Activated T-cell treated with anti-CD3 and anti-CD28 coated beads, Interleukin-2, amount 50 U/mL, for 72 hours (primary cell): ENCODE measurements at regions not wholly inside any gene's neighbourhood (a gene's known extent, or its start where the extent isn't known, plus 50 kb on each side); places are given as distances from the start of the nearest gene placed in this dataset.

Experiments used
- ATAC-seq, 2 donors: fragments of 150-1000 bp; cut with Tn5 transposase; replicated peaks in 1 of 2; 2 replicates each; pipeline ENCODE4 v1.10.0; 2021; ENCODE audit warnings: moderate library complexity in 2 of 2, mild to moderate bottlenecking in 1 of 2
- DNase-seq, 2 donors: peaks; one replicate each; pipeline ENCODE4 v3.0.0; 2021 to 2022; ENCODE audit warnings: mixed read lengths in 1 of 2
- H3K27ac Mint-ChIP-seq: one replicate; pipeline ENCODE4 v1.8.0; 2022; ENCODE audit warnings: mild to moderate bottlenecking, moderate library complexity, mixed read lengths
- H3K27me3 Mint-ChIP-seq: one replicate; pipeline ENCODE4 v1.8.0; 2022; ENCODE audit warnings: low read depth, mixed read lengths
- H3K36me3 Mint-ChIP-seq, 2 donors: one replicate each; pipeline ENCODE4 v1.8.0; 2022; ENCODE audit warnings: mixed read lengths in 2 of 2, mild to moderate bottlenecking in 1 of 2; ENCODE audit not compliant: insufficient read depth in 2 of 2
- H3K4me1 Mint-ChIP-seq: one replicate; pipeline ENCODE4 v1.8.0; 2022; ENCODE audit warnings: low read depth, mixed read lengths
- H3K4me3 Mint-ChIP-seq, 2 donors: one replicate each; pipeline ENCODE4 v1.8.0; 2022; ENCODE audit warnings: mild to moderate bottlenecking in 2 of 2, mixed read lengths in 2 of 2, moderate library complexity in 2 of 2
- H3K9me3 Mint-ChIP-seq, 2 donors: one replicate each; pipeline ENCODE4 v1.8.0; 2022; ENCODE audit warnings: mixed read lengths in 2 of 2

DNA sequence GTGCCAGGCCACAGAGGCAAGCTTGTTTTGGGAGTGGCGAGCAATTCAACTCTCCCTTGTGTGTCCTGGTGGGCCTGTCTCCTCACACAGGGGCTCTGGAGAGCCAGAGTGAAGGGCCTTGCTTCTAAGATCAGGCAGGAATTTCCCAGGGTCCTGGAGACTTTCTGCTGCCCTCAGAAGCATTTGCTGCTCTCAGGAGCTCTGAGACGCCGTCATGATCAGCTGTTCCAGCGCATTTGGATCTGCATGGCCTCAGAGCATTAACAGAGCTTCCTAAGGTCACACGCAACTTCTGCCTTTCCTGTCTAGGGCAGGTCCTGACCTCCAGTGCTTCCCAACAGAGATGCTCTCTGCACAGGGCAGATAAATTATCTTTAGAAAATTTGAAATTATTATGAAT, 52.2 kb upstream of the C10orf90 start:
- Mint-ChIP-seq H3K27me3 (no peaks in the 10 kb centered on the region), H3K9me3 (peaks cover 2% of the 10 kb centered on the region in 2 donors), H3K27ac (no peak overlapping the region), H3K4me3 (no peak overlapping the region), H3K36me3 (no peaks in the 10 kb centered on the region), H3K4me1 (no peaks in the 10 kb centered on the region)
- ATAC-seq (no peak), DNase-seq (no peak)

DNA sequence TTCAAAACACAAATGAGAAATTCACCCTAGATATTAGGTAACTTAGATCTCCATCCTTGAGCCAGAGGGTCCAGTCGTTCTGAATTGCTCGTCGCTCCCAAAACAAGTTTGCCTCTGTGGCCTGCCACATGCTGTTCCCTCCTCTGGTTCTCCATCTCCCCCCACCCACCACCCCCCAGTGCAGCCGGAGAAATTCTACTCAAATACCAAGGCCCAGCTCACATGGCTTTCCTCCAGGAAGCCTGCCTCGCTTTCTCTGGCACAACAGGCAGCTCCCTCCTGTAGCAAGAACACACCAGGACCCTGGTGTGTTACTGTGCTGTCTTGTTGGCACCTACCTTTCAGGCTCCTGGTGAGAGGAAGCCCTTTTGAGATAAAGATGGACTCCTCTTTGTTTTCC, 52.7 kb upstream of the C10orf90 start:
- H3K27me3 Mint-ChIP-seq, result no peaks in the 10 kb centered on the region
- DNase-seq (no peak), ATAC-seq (no peak)
- H3K9me3 Mint-ChIP-seq, result peaks cover 2% of the 10 kb centered on the region in 2 donors
- no peaks in the 10 kb centered on the region for H3K36me3 Mint-ChIP-seq
- H3K27ac Mint-ChIP-seq, result no peak overlapping the region
- H3K4me3 Mint-ChIP-seq, result no peak overlapping the region
- H3K4me1 Mint-ChIP-seq, result no peaks in the 10 kb centered on the region

DNA sequence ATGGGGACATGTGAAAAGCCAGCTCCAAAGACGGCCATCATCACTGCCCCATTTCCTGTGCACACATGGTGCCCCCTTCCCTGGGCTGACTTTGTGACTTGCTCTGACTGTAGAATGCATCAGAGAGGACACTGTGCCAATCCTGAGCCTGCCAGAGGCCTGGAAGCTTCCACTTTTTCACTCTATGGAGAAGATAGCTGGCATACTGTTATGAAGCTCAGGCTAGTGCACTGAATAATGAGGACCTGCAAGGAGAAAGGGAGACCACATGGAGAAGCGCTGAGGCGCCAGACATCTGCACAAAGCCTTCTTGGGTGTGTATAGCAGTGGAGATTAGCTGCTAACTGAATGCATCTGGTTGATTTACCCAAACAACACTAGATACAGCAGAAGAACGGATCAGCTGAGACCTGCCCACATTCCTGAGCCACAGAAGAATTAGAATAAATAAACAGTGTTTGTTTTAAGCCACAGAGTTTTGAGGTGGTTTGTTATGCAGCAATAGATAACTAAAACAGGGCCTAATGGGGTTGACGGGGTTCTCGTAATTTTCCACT, 58.9 kb upstream of the C10orf90 start:
- Mint-ChIP-seq H3K4me3 (no peak overlapping the region), H3K4me1 (no peaks in the 10 kb centered on the region), H3K27me3 (peaks cover 10% of the 10 kb centered on the region), H3K9me3 (peaks cover 0 to 2% of the 10 kb centered on the region in 2 donors), H3K36me3 (no peaks in the 10 kb centered on the region), H3K27ac (no peak overlapping the region)
- ATAC-seq (no peak), DNase-seq (no peak)

DNA sequence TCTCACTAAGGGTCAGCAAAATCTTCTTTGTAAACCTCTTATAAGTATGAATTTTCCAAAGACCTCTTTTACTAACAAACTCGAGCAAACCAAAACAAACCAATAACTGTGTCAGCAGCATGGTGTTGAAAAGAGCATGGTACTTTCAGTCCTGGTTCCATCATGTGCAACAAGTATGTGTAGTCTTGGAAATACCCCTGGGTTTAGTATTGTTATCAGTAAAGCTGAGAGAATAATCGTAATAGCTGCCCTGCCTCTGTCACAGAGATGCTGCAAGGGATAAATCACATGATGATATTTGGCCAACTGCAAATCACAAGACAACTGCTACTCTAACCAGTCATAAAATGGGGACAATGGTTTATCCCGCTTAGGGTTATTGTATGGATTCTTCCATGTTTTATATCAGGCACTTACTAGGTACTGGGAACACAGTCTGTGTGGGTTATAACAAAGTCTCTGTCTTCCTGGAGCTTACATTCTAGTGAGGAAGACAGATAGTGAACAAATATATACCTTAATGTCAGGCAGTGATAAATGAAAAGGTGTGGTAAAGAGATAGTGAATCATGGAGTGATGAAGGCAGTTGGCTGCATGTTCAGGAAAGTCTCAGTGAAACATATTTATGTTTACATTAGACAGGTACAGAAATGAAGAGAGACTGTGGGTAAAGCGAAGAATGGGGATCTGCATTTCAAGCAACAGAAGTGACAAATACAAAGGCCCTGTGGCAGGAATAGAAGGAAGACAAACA, 60.5 kb upstream of the C10orf90 start:
- peaks cover 0 to 2% of the 10 kb centered on the region in 2 donors for H3K9me3 Mint-ChIP-seq
- no peaks in the 10 kb centered on the region for H3K4me1 Mint-ChIP-seq
- ATAC-seq, result no peak
- H3K36me3 Mint-ChIP-seq, result no peaks in the 10 kb centered on the region
- H3K27me3 Mint-ChIP-seq, result peaks cover 10% of the 10 kb centered on the region
- no peak overlapping the region for H3K4me3 Mint-ChIP-seq
- H3K27ac Mint-ChIP-seq, result no peak overlapping the region
- no peak for DNase-seq

DNA sequence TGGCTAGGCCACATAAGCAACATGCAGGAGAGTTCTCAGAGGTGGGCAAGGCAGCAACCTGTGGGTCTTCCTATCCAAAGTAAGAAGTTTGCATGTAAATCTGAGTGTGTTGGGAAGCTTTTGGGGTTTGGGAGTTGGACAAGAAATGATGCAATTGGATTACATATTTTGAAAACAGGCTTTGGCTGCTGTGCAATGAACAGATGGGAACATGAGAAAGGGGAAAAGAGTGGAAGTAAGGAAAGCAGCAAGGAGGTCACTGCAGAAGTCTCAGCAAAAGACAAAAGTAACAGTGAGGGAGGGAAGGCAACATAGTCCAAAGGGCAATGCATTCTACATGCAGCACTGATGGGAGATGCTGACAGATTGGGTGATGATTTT, 61.1 kb upstream of the C10orf90 start:
- DNase-seq (no peak), ATAC-seq (no peak)
- no peaks in the 10 kb centered on the region for H3K4me1 Mint-ChIP-seq
- peaks cover 0 to 2% of the 10 kb centered on the region in 2 donors for H3K9me3 Mint-ChIP-seq
- H3K4me3 Mint-ChIP-seq, result no peak overlapping the region
- no peak overlapping the region for H3K27ac Mint-ChIP-seq
- no peaks in the 10 kb centered on the region for H3K36me3 Mint-ChIP-seq
- peaks cover 10% of the 10 kb centered on the region for H3K27me3 Mint-ChIP-seq

DNA sequence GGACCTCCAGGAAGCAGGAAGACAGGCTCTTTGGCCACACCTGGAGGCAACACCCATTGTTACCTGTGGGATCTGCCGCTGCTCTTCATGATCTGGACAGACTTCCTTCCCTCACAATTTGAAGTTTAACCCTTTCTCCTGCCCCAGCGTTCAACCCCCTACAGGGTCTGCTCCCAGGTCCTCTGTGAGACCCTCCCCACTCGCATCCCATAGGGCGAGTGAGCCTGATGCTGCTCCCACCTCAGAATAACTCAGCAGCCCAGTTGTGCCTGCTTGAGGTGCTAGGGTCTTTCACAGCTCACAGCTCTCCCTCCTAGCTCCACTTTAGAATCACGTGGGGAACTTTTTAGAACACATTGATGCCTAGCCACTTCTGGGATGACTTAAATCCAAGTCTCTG, 61.8 kb upstream of the C10orf90 start:
- H3K27ac Mint-ChIP-seq, result no peak overlapping the region
- H3K4me1 Mint-ChIP-seq, result no peaks in the 10 kb centered on the region
- DNase-seq (no peak), ATAC-seq (no peak)
- peaks cover 0 to 2% of the 10 kb centered on the region in 2 donors for H3K9me3 Mint-ChIP-seq
- no peak overlapping the region for H3K4me3 Mint-ChIP-seq
- H3K36me3 Mint-ChIP-seq, result no peaks in the 10 kb centered on the region
- peaks cover 10% of the 10 kb centered on the region for H3K27me3 Mint-ChIP-seq

DNA sequence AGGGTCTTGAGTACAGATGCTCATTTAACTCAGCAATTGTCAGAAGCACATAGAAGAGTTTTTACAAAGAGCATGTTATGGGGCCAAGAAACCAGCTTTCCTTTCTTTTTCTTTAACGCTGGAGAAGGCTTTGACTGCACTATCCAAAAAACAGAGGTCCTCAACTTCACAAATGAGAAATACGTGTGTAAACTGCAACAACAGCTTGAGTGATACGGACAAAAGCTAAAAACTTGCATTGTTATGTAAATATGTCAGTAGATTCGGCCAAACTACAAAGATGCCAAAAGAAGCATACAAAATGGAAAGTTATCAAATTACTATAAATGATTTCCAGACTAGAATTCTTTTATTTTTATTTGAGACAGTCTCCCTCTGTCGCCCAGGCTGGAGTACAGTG, 62.4 kb upstream of the C10orf90 start:
- Mint-ChIP-seq H3K27me3 (peaks cover 10% of the 10 kb centered on the region), H3K27ac (no peak overlapping the region), H3K9me3 (peaks cover 0 to 2% of the 10 kb centered on the region in 2 donors), H3K4me1 (no peaks in the 10 kb centered on the region), H3K4me3 (no peak overlapping the region), H3K36me3 (no peaks in the 10 kb centered on the region)
- ATAC-seq (no peak), DNase-seq (no peak)

DNA sequence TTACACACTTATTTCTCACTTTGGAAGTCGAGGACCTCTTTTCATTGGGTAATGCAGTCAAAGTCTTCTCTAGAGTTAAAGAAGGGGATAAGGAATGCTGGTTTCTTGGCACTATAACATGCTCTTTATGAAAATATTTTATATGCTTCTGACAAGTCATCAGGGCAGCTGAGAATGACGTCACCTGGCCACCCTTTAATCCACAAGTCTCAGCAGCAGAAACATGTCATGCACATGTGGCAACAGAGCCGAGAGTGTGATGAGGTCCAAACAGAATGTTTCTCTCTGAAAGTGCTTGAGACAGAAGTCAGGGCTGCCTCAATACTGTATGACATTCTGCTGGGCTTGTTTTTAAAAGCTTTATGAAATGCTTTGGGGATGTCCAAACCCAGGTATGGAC, 63.5 kb upstream of the C10orf90 start:
- DNase-seq, result no peak
- H3K4me3 Mint-ChIP-seq, result no peak overlapping the region
- ATAC-seq, result no peak
- H3K9me3 Mint-ChIP-seq, result peaks cover 0 to 2% of the 10 kb centered on the region in 2 donors
- no peak overlapping the region for H3K27ac Mint-ChIP-seq
- peaks cover 10% of the 10 kb centered on the region for H3K27me3 Mint-ChIP-seq
- H3K36me3 Mint-ChIP-seq, result no peaks in the 10 kb centered on the region
- H3K4me1 Mint-ChIP-seq, result no peaks in the 10 kb centered on the region

DNA sequence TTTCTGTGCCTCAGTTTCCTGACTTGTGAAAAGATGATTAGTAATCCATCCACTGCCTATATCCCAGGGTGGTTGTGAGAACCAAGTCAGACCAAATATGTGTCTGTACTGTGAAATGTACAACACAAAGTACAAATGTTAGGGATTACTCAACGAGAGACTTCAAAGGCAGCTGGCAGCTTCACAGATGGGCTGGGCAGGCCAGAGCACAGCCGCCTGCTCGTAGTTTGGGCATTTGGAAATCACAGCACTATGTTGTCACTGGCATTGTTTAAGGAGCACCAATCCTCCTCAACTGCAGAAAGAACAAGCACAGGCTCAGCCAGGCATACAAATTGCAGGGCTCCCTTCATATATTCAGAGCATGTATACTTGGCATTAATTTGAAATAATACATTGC, 64.5 kb upstream of the C10orf90 start:
- H3K9me3 Mint-ChIP-seq, result peaks cover 0 to 2% of the 10 kb centered on the region in 2 donors
- peaks cover 10% of the 10 kb centered on the region for H3K27me3 Mint-ChIP-seq
- H3K4me3 Mint-ChIP-seq, result no peak overlapping the region
- H3K27ac Mint-ChIP-seq, result no peak overlapping the region
- ATAC-seq (no peak), DNase-seq (no peak)
- H3K36me3 Mint-ChIP-seq, result no peaks in the 10 kb centered on the region
- no peaks in the 10 kb centered on the region for H3K4me1 Mint-ChIP-seq

DNA sequence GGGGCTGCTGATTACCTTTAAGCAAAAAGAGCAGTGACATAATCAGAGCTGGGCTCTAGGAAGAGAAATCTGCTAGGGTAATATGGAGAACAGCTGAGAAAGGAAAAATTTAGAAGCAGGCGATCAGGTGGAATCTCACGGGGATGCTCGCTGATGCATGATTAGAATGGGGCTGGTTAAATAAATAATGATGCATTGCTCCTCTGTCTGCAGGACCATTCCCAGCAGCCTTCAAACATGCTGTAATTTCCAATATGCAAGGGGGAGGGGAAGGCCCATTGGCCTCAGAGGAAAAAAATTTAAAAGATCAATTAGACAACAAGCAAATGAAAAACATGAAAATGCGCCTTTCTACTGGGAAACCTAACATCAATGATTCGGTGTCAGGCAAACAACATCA, 65.6 kb upstream of the C10orf90 start:
- no peaks in the 10 kb centered on the region for H3K36me3 Mint-ChIP-seq
- peaks cover 0 to 2% of the 10 kb centered on the region in 2 donors for H3K9me3 Mint-ChIP-seq
- H3K27me3 Mint-ChIP-seq, result peaks cover 8% of the 10 kb centered on the region
- no peak overlapping the region for H3K4me3 Mint-ChIP-seq
- DNase-seq, result no peak
- H3K4me1 Mint-ChIP-seq, result no peaks in the 10 kb centered on the region
- no peak overlapping the region for H3K27ac Mint-ChIP-seq
- no peak for ATAC-seq

DNA sequence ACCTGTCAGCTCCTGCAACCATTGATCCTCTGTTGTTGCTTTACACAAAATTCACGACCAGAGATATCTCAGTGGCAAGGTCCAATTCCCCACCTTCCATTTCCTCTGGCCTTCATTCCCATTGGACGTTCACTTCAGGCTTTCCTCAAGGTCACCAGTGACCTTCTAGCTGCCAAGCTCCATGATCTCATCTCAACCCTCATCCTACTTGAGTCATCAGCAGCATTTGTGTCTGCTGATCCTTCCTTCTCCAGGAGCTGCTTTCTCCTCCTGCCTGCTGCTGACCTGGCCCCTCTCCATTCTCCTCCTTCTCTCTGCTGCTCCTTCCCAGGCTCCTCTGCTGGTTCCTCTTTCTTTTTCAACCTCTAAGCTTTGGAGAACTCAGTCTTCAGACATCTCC, 66.2 kb upstream of the C10orf90 start:
- Mint-ChIP-seq H3K4me3 (no peak overlapping the region), H3K9me3 (no peaks in the 10 kb centered on the region), H3K27ac (no peak overlapping the region), H3K36me3 (no peaks in the 10 kb centered on the region), H3K4me1 (no peaks in the 10 kb centered on the region), H3K27me3 (peaks cover 2% of the 10 kb centered on the region)
- DNase-seq, result no peak
- ATAC-seq, result no peak

DNA sequence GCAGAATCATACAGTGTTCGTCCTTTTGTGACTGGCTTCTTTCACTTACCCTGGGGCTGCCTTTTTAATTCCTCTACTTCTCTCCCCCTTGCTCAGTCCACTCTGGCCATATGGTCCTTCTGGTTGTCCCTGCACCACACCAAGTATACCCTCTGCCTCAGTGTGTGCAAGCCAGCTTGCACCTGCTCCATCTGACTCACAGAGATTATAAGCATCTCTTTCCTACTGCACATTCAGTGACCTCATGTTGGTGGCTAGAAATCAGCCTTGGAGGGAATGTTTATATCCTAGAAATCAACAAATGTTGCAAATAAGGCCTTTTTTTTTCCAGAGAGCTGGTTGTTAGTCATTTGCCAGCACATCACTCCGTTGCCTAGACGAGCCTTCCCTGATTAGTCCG, 67.5 kb upstream of the C10orf90 start:
- Mint-ChIP-seq H3K4me3 (no peak overlapping the region), H3K4me1 (no peaks in the 10 kb centered on the region), H3K9me3 (peaks cover 1% of the 10 kb centered on the region in 2 donors), H3K27ac (no peak overlapping the region), H3K36me3 (no peaks in the 10 kb centered on the region), H3K27me3 (no peaks in the 10 kb centered on the region)
- DNase-seq, result no peak
- ATAC-seq, result no peak

DNA sequence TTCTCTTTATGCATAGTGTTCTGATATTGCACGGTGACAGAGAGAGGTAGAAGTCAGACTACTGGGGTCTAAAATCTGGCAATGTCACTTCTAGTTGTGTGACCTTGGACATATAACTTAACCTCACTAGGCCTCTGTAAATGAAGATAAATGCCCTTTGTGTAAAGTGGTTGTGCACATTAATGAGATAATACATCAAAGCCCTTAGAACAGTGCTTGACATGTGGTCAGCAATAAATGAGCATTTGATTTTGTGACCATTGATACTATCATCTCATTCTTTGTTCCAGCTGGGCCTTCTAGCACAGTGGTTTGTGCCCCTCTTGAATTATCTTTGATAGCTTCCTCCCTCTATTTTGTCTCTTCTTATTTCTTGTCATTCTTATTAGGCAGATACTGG, 74.1 kb upstream of the C10orf90 start:
- H3K4me1 Mint-ChIP-seq, result no peaks in the 10 kb centered on the region
- no peak overlapping the region for H3K4me3 Mint-ChIP-seq
- H3K27me3 Mint-ChIP-seq, result no peaks in the 10 kb centered on the region
- ATAC-seq (no peak), DNase-seq (no peak)
- H3K9me3 Mint-ChIP-seq, result peaks cover 1% of the 10 kb centered on the region in 2 donors
- H3K36me3 Mint-ChIP-seq, result no peaks in the 10 kb centered on the region
- H3K27ac Mint-ChIP-seq, result no peak overlapping the region
